Sigmoid colon (tissue), 6 donors: ENCODE measurements at regions not wholly inside any gene's neighbourhood (a gene's known extent, or its start where the extent isn't known, plus 50 kb on each side); places are given as distances from the start of the nearest gene placed in this dataset.

Experiments used
- DNase-seq: peaks from one replicate; pipeline ENCODE4 v3.0.0-alpha.2; 2019
- H3K27ac ChIP-seq, 4 donors: fragments of 200-600 bp; sonication (generic); one replicate each; pipeline ENCODE4 v1.5.1; 2016 to 2019; ENCODE audit warnings: mild to moderate bottlenecking in 1 of 4
- H3K27me3 ChIP-seq, 3 donors: fragments of 200-600 bp; sonication (generic); one replicate each; pipeline ENCODE4 v1.5.1; 2019; ENCODE audit warnings: mild to moderate bottlenecking in 1 of 3
- H3K36me3 ChIP-seq, 4 donors: fragments of 200-600 bp; sonication (generic); one replicate each; pipeline ENCODE4 v1.5.1; 2016 to 2019
- H3K4me1 ChIP-seq, 4 donors: fragments of 200-600 bp; sonication (generic); one replicate each; pipeline ENCODE4 v1.5.1; 2017 to 2019
- H3K4me3 ChIP-seq, 4 donors: fragments of 200-600 bp; sonication (generic); one replicate each; pipeline ENCODE4 v1.5.1; 2017 to 2019; ENCODE audit warnings: mild to moderate bottlenecking in 2 of 4, moderate library complexity in 1 of 4
- H3K9me3 ChIP-seq, 4 donors: fragments of 200-600 bp in 3 of 4; sonication (generic) in 3 of 4; one replicate each; pipeline versions ENCODE4 v1.5.1 to v1.6.1; 2013 to 2019
- EP300 ChIP-seq, 4 donors: sonication (generic); formaldehyde crosslinking; IDR thresholded peaks; one replicate each; pipeline ENCODE4 v1.6.1; 2017; ENCODE audit warnings: antibody characterized with exemption in 4 of 4
- POLR2A ChIP-seq, 2 donors: fragments of 450-650 bp; IDR thresholded peaks; one replicate each; pipeline ENCODE4 v1.6.1; 2016; ENCODE audit warnings: antibody characterized with exemption in 2 of 2, mild to moderate bottlenecking in 2 of 2, moderate library complexity in 2 of 2
- POLR2AphosphoS5 ChIP-seq, 4 donors: sonication (generic); formaldehyde crosslinking; IDR thresholded peaks; one replicate each; pipeline ENCODE4 v1.6.1; 2017; ENCODE audit warnings: antibody characterized with exemption in 4 of 4
- WGBS, 2 donors: extraction: QIAGEN DNeasy Blood & Tissue Kit; methylation state at CpG; one replicate each; pipeline ENCODE4 v1.1.7; 2013; 5-methylcytosine and 5-hydroxymethylcytosine counted together
- intact Hi-C: fragments of 100-400 bp; cut with DNase I; formaldehyde crosslinking; loops from one replicate; pipeline ENCODE4 v1.15.1; 2023
- TF ChIP-seq, protein P1 (sequence below), 4 experiments: fragments of 450-650 bp in 3 of 4; fragments of 200-600 bp in 1 of 4; IDR thresholded peaks; one replicate each; pipeline ENCODE4 v1.5.1; 2016 to 2019; ENCODE audit warnings: antibody characterized with exemption in 4 of 4, mild to moderate bottlenecking in 3 of 4, moderate library complexity in 2 of 4
- donor health status: healthy with polysubstance abuse.
- donor health status: healthy.

DNA sequence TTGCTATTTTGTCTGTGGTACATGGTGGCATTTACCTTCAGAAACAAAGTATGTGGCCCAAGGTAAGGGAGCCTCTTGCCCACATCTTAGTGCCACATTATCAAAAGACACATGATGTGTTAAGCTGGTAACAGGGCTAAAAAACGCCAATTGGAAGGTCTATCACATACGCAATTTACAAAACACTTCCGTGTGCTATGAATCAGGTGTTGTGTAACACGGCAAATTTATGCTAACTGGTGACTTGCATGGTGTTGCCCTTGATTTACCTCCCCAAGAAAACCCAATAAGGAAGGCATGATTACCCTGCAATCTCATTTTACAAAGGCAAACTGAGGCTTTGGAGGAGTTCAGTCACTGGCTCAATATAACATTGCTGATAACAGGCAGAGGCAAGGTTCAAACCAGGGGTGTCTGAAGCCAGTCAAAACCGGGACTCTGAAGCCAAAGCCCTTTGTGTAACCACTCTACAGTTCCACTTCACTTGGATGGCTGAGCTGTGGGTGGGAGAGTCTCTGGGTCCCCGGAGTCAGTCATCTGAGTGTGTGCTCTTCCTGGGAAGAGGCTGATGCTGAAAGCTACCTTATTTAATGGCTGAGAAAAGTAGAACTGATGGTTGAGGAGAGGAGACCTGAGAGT, 103.9 kb upstream of the BCL6 start:
- TF ChIP-seq POLR2AphosphoS5 (IDR thresholded peaks at IDR 0.05) (no peak), POLR2A (IDR thresholded peaks at IDR 0.05) (no peak), EP300 (IDR thresholded peaks at IDR 0.05) (no peak)
- TF ChIP-seq, protein P1, sequence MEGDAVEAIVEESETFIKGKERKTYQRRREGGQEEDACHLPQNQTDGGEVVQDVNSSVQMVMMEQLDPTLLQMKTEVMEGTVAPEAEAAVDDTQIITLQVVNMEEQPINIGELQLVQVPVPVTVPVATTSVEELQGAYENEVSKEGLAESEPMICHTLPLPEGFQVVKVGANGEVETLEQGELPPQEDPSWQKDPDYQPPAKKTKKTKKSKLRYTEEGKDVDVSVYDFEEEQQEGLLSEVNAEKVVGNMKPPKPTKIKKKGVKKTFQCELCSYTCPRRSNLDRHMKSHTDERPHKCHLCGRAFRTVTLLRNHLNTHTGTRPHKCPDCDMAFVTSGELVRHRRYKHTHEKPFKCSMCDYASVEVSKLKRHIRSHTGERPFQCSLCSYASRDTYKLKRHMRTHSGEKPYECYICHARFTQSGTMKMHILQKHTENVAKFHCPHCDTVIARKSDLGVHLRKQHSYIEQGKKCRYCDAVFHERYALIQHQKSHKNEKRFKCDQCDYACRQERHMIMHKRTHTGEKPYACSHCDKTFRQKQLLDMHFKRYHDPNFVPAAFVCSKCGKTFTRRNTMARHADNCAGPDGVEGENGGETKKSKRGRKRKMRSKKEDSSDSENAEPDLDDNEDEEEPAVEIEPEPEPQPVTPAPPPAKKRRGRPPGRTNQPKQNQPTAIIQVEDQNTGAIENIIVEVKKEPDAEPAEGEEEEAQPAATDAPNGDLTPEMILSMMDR (IDR thresholded peaks at IDR 0.05) = no peak
- no peak for DNase-seq
- H3K4me1 ChIP-seq = peaks cover 0 to 8% (median 3%) of the 10 kb centered on the region in 4 donors
- H3K36me3 ChIP-seq = no peaks in the 10 kb centered on the region
- WGBS, 2 donors = 85 to 91% methylated on average over 6 of the region's 6 CpGs
- H3K27me3 ChIP-seq = no peaks in the 10 kb centered on the region
- peaks cover 0 to 6% (median 2%) of the 10 kb centered on the region in 4 donors for H3K9me3 ChIP-seq
- H3K27ac ChIP-seq = no peak overlapping the region
- intact Hi-C loops = no loop called here
- H3K4me3 ChIP-seq = no peak overlapping the region

GRCh38 chr3:187850258-187850921, 105.1 kb upstream of the BCL6 start:
- Histone ChIP-seq H3K27ac (no peak overlapping the region), H3K4me1 (peaks cover 0 to 8% (median 3%) of the 10 kb centered on the region in 4 donors), H3K4me3 (no peak overlapping the region), H3K27me3 (no peaks in the 10 kb centered on the region), H3K9me3 (peaks cover 0 to 6% (median 2%) of the 10 kb centered on the region in 4 donors), H3K36me3 (no peaks in the 10 kb centered on the region)
- TF ChIP-seq, protein P1 (IDR thresholded peaks at IDR 0.05) = no peak
- no peak for TF ChIP-seq POLR2A (IDR thresholded peaks at IDR 0.05)
- no peak for TF ChIP-seq EP300 (IDR thresholded peaks at IDR 0.05)
- no peak for TF ChIP-seq POLR2AphosphoS5 (IDR thresholded peaks at IDR 0.05)
- 49 to 74% methylated on average over 4 of the region's 4 CpGs for WGBS, 2 donors
- no peak for DNase-seq
- intact Hi-C loops = no loop called here

- Histone ChIP-seq H3K9me3 (peaks cover 0 to 6% (median 2%) of the 10 kb centered on the region in 4 donors), H3K4me1 (peaks cover 0 to 8% (median 3%) of the 10 kb centered on the region in 4 donors), H3K4me3 (no peak overlapping the region), H3K27ac (peak overlapping the region in 2 of 4 donors; percentile 45 to 62), H3K36me3 (no peaks in the 10 kb centered on the region), H3K27me3 (no peaks in the 10 kb centered on the region)
- WGBS, 2 donors = 80 to 89% methylated on average over 5 of the region's 5 CpGs
- DNase-seq = no peak
- intact Hi-C loops = no loop called here
- no peak for TF ChIP-seq POLR2AphosphoS5 (IDR thresholded peaks at IDR 0.05)
Measured at GRCh38 chr3:187852842-187853730, 107.8 kb upstream of the BCL6 start.

GRCh38 chr3:187855131-187855530, 109.9 kb upstream of the BCL6 start:
- Histone ChIP-seq H3K4me3 (no peak overlapping the region), H3K4me1 (peaks cover 0 to 8% (median 3%) of the 10 kb centered on the region in 4 donors), H3K36me3 (no peaks in the 10 kb centered on the region), H3K27me3 (no peaks in the 10 kb centered on the region), H3K27ac (no peak overlapping the region), H3K9me3 (peaks cover 0 to 6% (median 2%) of the 10 kb centered on the region in 4 donors)
- intact Hi-C loops = no loop called here
- no peak for DNase-seq
- no peak for TF ChIP-seq POLR2AphosphoS5 (IDR thresholded peaks at IDR 0.05)
- no peak for TF ChIP-seq EP300 (IDR thresholded peaks at IDR 0.05)
- no peak for TF ChIP-seq POLR2A (IDR thresholded peaks at IDR 0.05)
- TF ChIP-seq, protein P1 (IDR thresholded peaks at IDR 0.05) = no peak
- whole genome bisulfite sequencing, 2 donors = 96 to 97% methylated on average over 2 of the region's 2 CpGs

DNA sequence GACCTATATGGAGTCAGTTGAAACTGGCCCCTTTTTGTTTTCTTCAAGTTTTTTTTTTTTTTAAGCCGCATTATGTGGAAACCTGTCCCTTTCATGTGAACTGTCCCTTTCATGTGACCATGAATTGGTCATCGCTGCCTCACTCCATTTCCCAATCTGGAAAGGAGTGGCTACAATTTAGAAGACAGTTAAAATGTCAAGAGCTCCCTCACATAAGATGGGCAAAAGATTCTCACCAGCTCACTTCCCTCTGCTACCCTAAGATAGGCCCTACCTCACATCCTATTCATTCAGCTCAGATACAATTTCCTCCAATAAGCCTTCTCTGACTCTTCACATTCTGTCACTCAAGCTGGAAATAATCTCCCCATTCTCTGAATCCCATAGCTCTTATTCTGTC, 111.3 kb upstream of the BCL6 start:
- WGBS, 2 donors = 93 to 95% methylated on average over 2 of the region's 2 CpGs
- no peaks in the 10 kb centered on the region for H3K36me3 ChIP-seq
- no peak for DNase-seq
- no peaks in the 10 kb centered on the region for H3K27me3 ChIP-seq
- H3K9me3 ChIP-seq = peaks cover 0 to 6% (median 2%) of the 10 kb centered on the region in 4 donors
- intact Hi-C loops = no loop called here
- H3K4me3 ChIP-seq = no peak overlapping the region
- peaks cover 0 to 8% (median 3%) of the 10 kb centered on the region in 4 donors for H3K4me1 ChIP-seq
- no peak overlapping the region for H3K27ac ChIP-seq
- TF ChIP-seq, protein P1 (IDR thresholded peaks at IDR 0.05) = no peak
- TF ChIP-seq EP300 (IDR thresholded peaks at IDR 0.05) (no peak), POLR2AphosphoS5 (IDR thresholded peaks at IDR 0.05) (no peak), POLR2A (IDR thresholded peaks at IDR 0.05) (no peak)
